AG04450 (cell line): ENCODE measurements at regions not wholly inside any gene's neighbourhood (a gene's known extent, or its start where the extent isn't known, plus 50 kb on each side); places are given as distances from the start of the nearest gene placed in this dataset.

Experiments used
- CTCF ChIA-PET: fragments of 300-600, 350-600 bp; formaldehyde crosslinking; extraction: SDS; loops from one replicate; lab custom pipeline; 2022; ENCODE audit warnings: antibody characterized with exemption, inconsistent platforms; lab: Charles Lee
- POLR2A ChIA-PET: fragments of 350-600 bp; formaldehyde crosslinking; extraction: SDS; loops from one replicate; lab custom pipeline; 2021; ENCODE audit warnings: antibody characterized with exemption, inconsistent platforms; lab: Yijun Ruan, JAX
- DNase-seq: peaks from one replicate; pipeline ENCODE4 v3.0.0-alpha.2; 2011; ENCODE audit warnings: low read depth, low spot score
- H3K27ac ChIP-seq: one replicate; pipeline ENCODE4 v1.5.1; 2012; ENCODE audit warnings: low read depth, low read length, control low read depth
- H3K27me3 ChIP-seq: one replicate; pipeline ENCODE4 v1.6.0; 2012; ENCODE audit warnings: low read length; ENCODE audit not compliant: control insufficient read depth, insufficient read depth
- H3K4me3 ChIP-seq: 2 replicates; pipeline ENCODE4 v1.5.1; 2011; ENCODE audit warnings: mild to moderate bottlenecking, low read depth, low read length, control low read depth
- H3K9me3 ChIP-seq: 2 replicates; pipeline ENCODE4 v1.5.1; 2012; ENCODE audit warnings: low read length; ENCODE audit not compliant: control insufficient read depth, insufficient read depth
- TF ChIP-seq, protein P1 (sequence below): IDR thresholded peaks from 2 replicates; pipeline ENCODE4 v1.5.1; 2011; ENCODE audit warnings: low read depth, low read length, control low read depth, inconsistent platforms

DNA sequence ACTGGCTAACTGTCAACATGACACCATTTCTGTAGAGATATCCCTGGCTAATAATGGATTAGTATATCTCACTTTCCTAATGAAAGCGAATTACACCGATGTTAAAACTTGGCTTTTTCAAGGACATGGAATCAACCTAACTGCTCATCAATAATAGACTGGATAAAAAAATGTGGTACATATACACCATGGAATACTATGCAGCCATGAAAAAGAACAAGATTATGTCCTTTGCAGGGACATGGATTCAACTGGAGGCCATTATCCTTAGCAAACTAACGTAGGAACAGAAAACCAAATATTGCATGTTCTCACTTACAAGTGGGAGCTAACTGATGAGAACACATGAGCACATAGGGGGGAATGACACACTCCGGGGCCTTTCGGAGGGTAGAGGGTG is 62.6 kb downstream of the ZIC1 start:
- H3K9me3 ChIP-seq = no peaks in the 10 kb centered on the region
- H3K27me3 ChIP-seq = no peaks in the 10 kb centered on the region
- TF ChIP-seq, protein P1, sequence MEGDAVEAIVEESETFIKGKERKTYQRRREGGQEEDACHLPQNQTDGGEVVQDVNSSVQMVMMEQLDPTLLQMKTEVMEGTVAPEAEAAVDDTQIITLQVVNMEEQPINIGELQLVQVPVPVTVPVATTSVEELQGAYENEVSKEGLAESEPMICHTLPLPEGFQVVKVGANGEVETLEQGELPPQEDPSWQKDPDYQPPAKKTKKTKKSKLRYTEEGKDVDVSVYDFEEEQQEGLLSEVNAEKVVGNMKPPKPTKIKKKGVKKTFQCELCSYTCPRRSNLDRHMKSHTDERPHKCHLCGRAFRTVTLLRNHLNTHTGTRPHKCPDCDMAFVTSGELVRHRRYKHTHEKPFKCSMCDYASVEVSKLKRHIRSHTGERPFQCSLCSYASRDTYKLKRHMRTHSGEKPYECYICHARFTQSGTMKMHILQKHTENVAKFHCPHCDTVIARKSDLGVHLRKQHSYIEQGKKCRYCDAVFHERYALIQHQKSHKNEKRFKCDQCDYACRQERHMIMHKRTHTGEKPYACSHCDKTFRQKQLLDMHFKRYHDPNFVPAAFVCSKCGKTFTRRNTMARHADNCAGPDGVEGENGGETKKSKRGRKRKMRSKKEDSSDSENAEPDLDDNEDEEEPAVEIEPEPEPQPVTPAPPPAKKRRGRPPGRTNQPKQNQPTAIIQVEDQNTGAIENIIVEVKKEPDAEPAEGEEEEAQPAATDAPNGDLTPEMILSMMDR = no peak
- DNase-seq = no peak
- H3K4me3 ChIP-seq = no peak overlapping the region
- no peak overlapping the region for H3K27ac ChIP-seq
- ChIA-PET POLR2A (no interaction called here), CTCF (no interaction called here)

DNA sequence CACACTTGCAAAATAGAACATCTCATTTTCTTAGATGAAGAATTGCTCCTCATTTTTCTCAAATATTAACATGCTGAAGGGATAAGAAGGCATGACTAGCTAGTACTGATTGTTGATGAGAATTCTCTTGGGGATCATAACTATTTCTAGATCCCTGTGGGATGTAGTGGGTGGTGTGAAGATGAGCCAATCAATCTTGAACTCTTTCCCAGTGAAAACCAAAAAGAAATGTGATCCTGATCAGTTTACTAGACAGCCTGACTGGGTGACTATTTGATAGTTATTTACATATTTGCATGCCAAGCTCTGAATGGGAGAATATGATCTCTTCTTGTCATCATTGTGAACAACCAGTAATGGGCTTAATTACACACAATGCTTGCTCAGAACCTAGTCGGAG is 63.7 kb downstream of the ZIC1 start:
- Histone ChIP-seq H3K9me3 (no peaks in the 10 kb centered on the region), H3K4me3 (no peak overlapping the region), H3K27ac (no peak overlapping the region), H3K27me3 (no peaks in the 10 kb centered on the region)
- no peak for DNase-seq
- ChIA-PET CTCF (no interaction called here), POLR2A (no interaction called here)
- TF ChIP-seq, protein P1 = no peak

DNA sequence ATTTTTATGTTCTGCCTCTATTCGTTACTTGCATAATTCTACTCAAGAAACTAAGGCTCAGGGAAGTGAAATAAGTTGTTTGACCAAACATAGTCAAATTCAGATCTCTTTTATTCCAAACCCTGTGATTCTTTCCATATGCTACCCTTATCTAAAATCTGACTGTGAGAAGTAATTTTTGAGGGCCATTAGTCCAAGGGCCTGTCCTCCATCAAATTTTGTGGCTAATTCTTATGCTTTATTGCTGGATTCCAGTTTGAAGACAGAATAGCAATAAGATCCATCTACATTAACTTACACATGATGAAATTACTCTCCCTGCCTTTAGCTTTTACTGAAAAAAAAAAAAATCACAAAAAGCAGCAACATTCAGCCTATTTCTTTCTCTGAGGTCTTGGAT is 74.0 kb downstream of the ZIC1 start:
- ChIA-PET POLR2A (no interaction called here), CTCF (no interaction called here)
- no peak overlapping the region for H3K27ac ChIP-seq
- H3K27me3 ChIP-seq = no peaks in the 10 kb centered on the region
- H3K9me3 ChIP-seq = no peaks in the 10 kb centered on the region
- DNase-seq = no peak
- H3K4me3 ChIP-seq = no peak overlapping the region
- TF ChIP-seq, protein P1 = no peak

DNA sequence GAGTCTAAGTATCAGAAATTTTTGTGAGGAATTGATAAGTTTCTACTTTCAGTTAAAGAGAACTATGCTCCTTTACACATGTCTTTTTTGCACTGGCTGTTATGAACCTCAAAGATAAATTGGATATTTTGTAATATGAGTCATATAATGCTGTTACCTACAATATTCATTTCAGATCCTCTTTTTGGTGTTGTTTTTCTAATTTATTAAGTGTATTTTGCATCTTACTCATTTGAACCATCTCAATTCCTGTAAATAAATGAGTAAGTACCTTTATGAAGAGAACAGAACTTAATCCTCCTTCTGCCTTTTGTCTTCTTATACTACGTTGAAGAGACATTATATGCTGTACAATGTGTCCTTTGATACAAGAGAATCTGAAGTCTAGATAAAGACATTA is 74.4 kb downstream of the ZIC1 start:
- CTCF ChIA-PET = no interaction called here
- TF ChIP-seq, protein P1 = no peak

DNA sequence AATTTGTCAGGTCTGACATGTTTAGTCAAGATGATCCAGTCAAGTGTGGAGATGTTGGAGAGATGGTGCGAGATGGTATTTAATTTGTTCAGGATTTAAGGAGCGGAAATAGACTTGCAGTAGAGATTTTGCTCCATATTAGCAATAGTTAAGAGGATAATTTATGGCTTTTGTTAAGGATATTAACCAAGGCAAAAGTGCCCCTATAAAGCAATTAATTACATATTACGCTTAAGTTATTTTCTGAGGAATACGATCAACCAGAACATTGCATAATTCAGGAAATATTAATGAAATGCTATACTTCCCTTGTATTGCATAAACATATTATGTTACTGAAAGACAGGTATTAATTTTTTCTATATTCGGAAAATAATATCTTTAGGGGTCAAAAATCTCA is 83.9 kb downstream of the ZIC1 start:
- TF ChIP-seq, protein P1 = no peak
- no peak for DNase-seq
- no peak overlapping the region for H3K27ac ChIP-seq
- ChIA-PET CTCF (no interaction called here), POLR2A (no interaction called here)
- no peaks in the 10 kb centered on the region for H3K9me3 ChIP-seq
- H3K4me3 ChIP-seq = no peak overlapping the region
- H3K27me3 ChIP-seq = no peaks in the 10 kb centered on the region

More for the DNA sequence above, 74.4 kb downstream of the ZIC1 start:
- Histone ChIP-seq H3K9me3 (no peaks in the 10 kb centered on the region), H3K4me3 (no peak overlapping the region), H3K27me3 (no peaks in the 10 kb centered on the region), H3K27ac (no peak overlapping the region)
- POLR2A ChIA-PET = no interaction called here
- no peak for DNase-seq
